GM21360 (cell line): ENCODE measurements at regions not wholly inside any gene's neighbourhood (a gene's known extent, or its start where the extent isn't known, plus 50 kb on each side); places are given as distances from the start of the nearest gene placed in this dataset.

Experiments
- ATAC-seq: cut with Tn5 transposase; IDR thresholded peaks from one replicate; pipeline ENCODE4 v1.9.1; 2021; ENCODE audit warnings: mild to moderate bottlenecking, moderate library complexity; ENCODE audit not compliant: unreplicated experiment

DNA sequence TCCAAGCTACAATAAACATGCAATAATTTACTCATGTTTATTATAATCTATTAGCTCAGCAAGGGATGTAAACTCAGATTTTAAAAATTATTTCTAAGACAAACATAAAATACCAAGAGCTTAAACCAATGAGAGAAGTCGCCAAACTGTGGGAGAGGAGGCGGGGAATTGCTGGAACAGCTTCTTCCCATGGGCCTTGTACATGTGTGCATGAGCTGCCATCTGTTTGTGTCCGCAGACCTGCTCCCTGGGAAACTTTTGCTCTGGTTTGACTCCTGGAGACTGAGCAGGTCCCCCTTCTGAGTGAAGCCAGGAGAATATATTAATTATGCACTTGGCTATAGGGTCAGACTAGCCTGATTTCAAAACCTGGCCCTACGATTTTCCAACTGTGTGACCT, 655.9 kb upstream of the SOX11 start:
- no peak for ATAC-seq

- ATAC-seq = no peak
Observed at GRCh38 chr2:5039241-5039975, 652.8 kb upstream of the SOX11 start.

GRCh38 chr2:5040571-5040970, 651.6 kb upstream of the SOX11 start:
- no peak for ATAC-seq

DNA sequence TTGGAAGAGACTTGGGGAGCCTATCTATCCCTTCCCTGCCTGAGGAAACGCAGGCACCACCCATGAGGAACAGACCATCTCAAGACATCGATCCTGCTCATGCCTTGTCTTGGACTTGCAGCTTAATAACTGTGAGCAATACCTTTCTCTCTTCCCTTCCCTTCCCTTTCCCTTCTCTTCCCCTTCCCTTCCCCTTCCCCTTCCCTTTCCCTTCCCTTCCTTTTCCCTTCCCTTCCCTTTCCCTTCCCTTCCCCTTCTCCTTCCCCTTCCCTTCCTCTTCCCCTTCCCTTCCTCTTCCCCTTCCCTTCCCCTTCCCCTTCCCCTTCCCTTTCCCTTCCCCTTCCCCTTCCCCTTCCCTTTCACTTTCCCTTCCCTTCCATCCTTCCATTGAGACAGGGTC, 650.7 kb upstream of the SOX11 start:
- no peak for ATAC-seq

GRCh38 chr2:5042666-5043440, 649.3 kb upstream of the SOX11 start:
- no peak for ATAC-seq

DNA sequence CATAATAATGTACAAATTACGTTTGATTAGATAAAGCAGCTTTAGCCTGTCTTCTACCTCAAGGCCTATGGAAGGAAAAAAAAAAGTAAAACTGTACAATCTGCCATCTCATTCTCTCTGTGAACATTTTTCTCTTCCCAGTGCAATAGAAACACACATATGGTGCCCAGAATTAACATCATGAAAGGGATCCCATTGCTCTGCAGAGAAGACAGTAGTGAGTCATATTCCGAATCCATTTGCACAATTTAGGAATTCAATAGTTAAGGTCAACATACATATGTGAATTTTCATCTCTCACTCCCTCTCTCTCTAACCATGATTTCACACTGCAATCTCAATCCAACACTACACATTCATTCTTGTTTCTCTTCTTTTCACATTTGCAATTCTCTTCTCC, 640.9 kb upstream of the SOX11 start:
- ATAC-seq = no peak

DNA sequence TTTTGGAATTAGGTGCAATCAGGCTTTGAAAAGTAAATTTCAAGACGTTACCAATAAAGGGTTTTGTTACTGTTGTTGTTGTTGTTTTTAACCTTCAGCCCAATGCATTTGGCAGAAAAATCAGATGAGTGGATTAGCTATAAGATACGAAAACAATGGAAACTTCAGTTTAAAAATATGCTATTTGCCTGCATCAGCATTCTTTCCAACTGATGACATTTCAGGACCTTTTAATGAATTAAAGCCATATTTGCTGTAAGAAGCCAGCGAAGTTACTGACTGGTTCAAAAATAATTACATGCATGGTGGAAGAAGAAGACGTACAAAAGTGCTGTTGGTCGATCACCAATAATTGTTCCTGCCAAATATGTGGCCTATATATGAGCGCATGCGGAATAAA, 639.3 kb upstream of the SOX11 start:
- no peak for ATAC-seq

- no peak for ATAC-seq
Observed at GRCh38 chr2:5057891-5058351, 634.3 kb upstream of the SOX11 start.

GRCh38 chr2:5060956-5061355, 631.2 kb upstream of the SOX11 start:
- no peak for ATAC-seq

DNA sequence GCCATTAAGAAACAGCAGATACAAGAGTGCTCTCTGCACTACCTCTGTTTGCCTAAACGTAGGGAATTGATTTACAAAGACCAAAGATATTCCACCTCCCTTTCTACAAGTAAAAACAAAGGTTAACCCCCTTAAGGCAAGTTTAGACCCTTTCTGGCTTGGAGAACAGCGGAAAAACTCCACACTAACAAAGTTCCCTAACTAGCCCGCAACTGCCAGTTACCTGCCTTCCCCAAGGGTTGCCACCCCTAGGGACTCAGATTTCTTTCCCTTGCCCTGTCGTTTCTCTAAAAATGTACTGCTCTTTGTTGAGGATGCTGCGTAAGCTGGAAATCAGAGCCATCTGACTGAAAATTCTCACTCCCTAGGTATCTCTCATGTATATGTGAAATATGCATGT, 627.5 kb upstream of the SOX11 start:
- ATAC-seq = no peak

- no peak for ATAC-seq
Observed at GRCh38 chr2:5067816-5068215, 624.4 kb upstream of the SOX11 start.

- ATAC-seq = no peak
Observed at GRCh38 chr2:5070257-5070656, 621.9 kb upstream of the SOX11 start.

GRCh38 chr2:5074733-5075132, 617.5 kb upstream of the SOX11 start:
- no peak for ATAC-seq

- ATAC-seq = no peak
Observed at GRCh38 chr2:5076599-5076998, 615.6 kb upstream of the SOX11 start.

GRCh38 chr2:5077479-5078089, 614.6 kb upstream of the SOX11 start:
- ATAC-seq = no peak

DNA sequence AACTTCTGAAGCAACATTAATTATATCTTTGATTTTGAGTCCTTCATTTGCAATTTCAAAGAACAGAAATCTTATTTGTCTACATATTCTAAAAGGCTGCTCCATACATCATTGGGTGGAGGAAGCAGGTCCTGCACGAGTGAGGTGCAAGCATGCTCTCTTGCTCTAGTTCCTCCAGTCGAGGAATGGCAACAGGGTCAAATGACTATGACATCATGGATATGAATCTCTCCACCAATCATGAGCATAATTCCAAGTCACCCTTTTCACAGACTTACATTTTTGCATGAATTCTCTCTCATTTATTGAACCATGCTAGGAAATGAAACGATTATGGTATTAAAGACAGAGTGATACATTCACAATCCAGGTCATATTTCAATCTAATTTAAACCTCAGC, 608.8 kb upstream of the SOX11 start:
- no peak for ATAC-seq

DNA sequence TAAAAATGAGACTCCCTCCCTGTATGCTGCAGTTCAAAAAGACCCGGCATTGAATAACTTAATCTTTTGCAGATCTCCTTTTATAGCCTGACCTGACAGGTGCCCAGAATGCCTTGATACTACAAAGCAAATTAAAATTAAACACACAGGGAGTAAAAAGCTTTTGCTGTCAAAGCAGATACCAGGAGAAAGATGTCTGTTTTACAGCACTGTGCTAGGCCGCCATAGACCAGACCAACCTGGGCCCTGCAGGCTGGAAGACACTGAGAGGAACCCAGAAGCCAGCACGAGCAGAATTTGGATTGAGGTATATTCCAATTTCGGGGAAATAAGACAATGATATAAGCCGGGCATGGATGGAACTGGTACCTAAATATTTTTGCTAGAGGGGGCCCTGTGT, 602.8 kb upstream of the SOX11 start:
- ATAC-seq = no peak

DNA sequence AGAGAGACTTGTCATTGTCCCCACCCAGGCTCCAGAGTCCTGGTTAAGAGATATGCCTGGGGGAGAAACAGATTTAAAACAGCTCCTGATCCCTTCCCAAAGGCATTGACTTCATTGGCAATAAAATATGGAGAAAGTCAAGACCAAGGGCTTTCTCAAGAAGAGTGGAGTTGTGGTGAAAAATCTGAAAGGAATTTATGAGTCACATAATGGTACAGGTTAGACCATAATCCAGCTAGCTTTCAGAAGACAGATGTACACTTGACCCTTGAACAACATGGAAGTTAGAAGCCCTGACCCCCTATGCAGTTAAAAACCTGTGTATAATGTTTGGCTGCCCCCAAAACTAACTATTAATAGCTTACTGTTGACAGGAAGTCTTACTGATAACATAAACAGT, 599.1 kb upstream of the SOX11 start:
- ATAC-seq = no peak

DNA sequence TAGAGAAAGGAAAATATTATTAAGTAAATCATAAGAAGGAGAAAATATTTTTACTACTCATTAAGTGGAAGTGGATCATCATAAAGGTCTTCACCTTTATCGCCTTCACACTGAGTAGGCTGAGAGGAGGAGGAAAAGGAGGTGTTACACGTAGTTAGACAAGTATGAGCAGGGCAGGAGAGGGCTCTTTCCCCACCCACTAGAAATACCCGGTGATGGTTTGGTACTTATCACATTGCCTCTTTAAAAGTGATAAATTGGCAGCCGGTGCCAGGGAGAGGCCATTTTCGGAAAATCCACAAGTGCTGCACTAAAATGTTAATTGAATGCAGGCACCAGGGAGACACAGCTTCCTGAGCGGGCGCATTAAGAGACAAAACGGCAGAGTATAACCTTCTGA, 598.7 kb upstream of the SOX11 start:
- ATAC-seq = no peak

DNA sequence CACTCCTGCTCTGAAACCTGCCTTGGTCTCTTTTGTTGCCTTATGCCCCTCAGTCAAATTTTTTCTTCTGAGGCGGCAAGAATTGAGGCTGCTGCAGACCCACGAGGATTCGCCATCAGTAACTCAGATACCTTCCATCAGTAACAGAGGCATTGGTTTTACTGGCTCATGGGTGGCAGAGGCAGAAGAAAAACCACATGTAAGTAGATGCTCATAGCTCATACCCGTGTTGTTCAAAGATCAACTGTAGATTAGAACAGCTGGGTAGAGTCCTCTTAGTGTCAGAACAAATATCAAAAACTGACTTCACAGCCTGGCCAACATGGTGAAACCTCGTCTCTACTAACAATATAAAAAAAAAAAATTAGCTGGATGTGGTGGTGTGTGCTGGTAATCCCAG, 598.0 kb upstream of the SOX11 start:
- no peak for ATAC-seq

- ATAC-seq = no peak
Observed at GRCh38 chr2:5098286-5098685, 593.9 kb upstream of the SOX11 start.

DNA sequence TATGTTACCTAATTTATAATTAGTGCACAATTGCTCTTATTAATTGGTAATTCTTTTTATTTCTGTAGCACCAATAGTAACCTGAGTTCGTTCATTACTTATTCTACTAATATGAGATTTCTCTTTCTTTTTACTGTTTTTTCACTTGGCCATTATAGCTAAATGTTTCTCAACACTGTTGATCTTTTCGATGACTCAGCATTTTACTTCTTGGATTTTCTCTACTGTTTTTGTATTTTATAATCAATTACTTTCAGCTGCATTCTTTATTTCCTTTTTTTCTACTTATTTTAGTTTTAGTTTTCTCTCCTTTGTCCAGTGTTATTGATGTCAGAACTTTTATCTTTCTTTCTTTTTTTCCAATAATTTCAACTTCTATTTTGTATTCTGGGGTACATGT, 589.4 kb upstream of the SOX11 start:
- no peak for ATAC-seq
